ENCODE measurements at regions not wholly inside any gene's neighbourhood (a gene's known extent, or its start where the extent isn't known, plus 50 kb on each side); places are given as distances from the start of the nearest gene placed in this dataset.
"Not testable (repeated sequence)": the region's sequence is repeated elsewhere in the genome, so short reads cannot be mapped to it uniquely, and the experiment has no call there.

- in situ Hi-C loops (cut with MboI; ENCODE audit: low pct_unique_long_range_greater_than_20kb in 2 of 9, low sequenced_read_pairs in 9 of 9, unreplicated experiment in 9 of 9), result no loop called here
- no peak for ATAC-seq (replicated peaks in 6 of 8)
- H3K4me1 ChIP-seq (replicated peaks in 1 of 2), result no peaks in the 10 kb centered on the region
- WGBS, 10 experiments, result 57 to 88% (median 83%) methylated on average over 3 to 5 of the region's 5 CpGs; no CpG with 5 or more reads in 1 of the 10 experiments
- H3K27ac ChIP-seq, result no peak overlapping the region
- no peak overlapping the region for H3K4me3 ChIP-seq
These were observed 183.6 kb upstream of the TNC start for GRCh38 chr9:115301581-115301980.

- no peak for ATAC-seq (replicated peaks in 6 of 8)
- Histone ChIP-seq H3K4me1 (replicated peaks in 1 of 2) (no peaks in the 10 kb centered on the region), H3K27ac (no peak overlapping the region), H3K4me3 (no peak overlapping the region)
- 0 to 100% (median 78%) methylated on average over 2 to 3 of the region's 3 CpGs for WGBS, 10 experiments
- in situ Hi-C loops (cut with MboI; ENCODE audit: low pct_unique_long_range_greater_than_20kb in 2 of 9, low sequenced_read_pairs in 9 of 9, unreplicated experiment in 9 of 9), result no loop called here
These were observed 187.6 kb upstream of the TNC start for GRCh38 chr9:115305543-115305942.

- in situ Hi-C loops (cut with MboI; ENCODE audit: low pct_unique_long_range_greater_than_20kb in 2 of 9, low sequenced_read_pairs in 9 of 9, unreplicated experiment in 9 of 9), result no loop called here
- Histone ChIP-seq H3K27ac (no peak overlapping the region), H3K4me3 (no peak overlapping the region), H3K4me1 (replicated peaks in 1 of 2) (no peaks in the 10 kb centered on the region)
- 0 to 100% (median 77%) methylated on average over 1 to 2 of the region's 2 CpGs; no CpG with 5 or more reads in 2 of the 10 experiments for WGBS, 10 experiments
- ATAC-seq (replicated peaks in 6 of 8), result no peak
These were observed 188.9 kb upstream of the TNC start for GRCh38 chr9:115306865-115307264.

- Histone ChIP-seq H3K4me1 (replicated peaks in 1 of 2) (no peaks in the 10 kb centered on the region), H3K27ac (no peak overlapping the region), H3K4me3 (no peak overlapping the region)
- peak in 2 of 8 experiments; percentile 71 to 96 for ATAC-seq (replicated peaks in 6 of 8)
- in situ Hi-C loops (cut with MboI; ENCODE audit: low pct_unique_long_range_greater_than_20kb in 2 of 9, low sequenced_read_pairs in 9 of 9, unreplicated experiment in 9 of 9), result no loop called here
These were observed 195.6 kb upstream of the TNC start for GRCh38 chr9:115313545-115313944.

- no peak overlapping the region for H3K27ac ChIP-seq
- H3K4me3 ChIP-seq, result no peak overlapping the region
- H3K4me1 ChIP-seq (replicated peaks in 1 of 2), result no peaks in the 10 kb centered on the region
- WGBS, 10 experiments, result 75 to 100% (median 87%) methylated on average over 1 to 3 of the region's 3 CpGs; no CpG with 5 or more reads in 3 of the 10 experiments
- ATAC-seq (replicated peaks in 6 of 8), result no peak
- in situ Hi-C loops (cut with MboI; ENCODE audit: low pct_unique_long_range_greater_than_20kb in 2 of 9, low sequenced_read_pairs in 9 of 9, unreplicated experiment in 9 of 9), result no loop called here
These were observed 208.5 kb upstream of the TNC start for GRCh38 chr9:115326461-115326860.

- WGBS, 10 experiments, result 18 to 100% (median 87%) methylated on average over 1 to 2 of the region's 2 CpGs; no CpG with 5 or more reads in 2 of the 10 experiments
- H3K4me3 ChIP-seq, result no peak overlapping the region
- no peaks in the 10 kb centered on the region for H3K4me1 ChIP-seq (replicated peaks in 1 of 2)
- H3K27ac ChIP-seq, result no peak overlapping the region
- in situ Hi-C loops (cut with MboI; ENCODE audit: low pct_unique_long_range_greater_than_20kb in 2 of 9, low sequenced_read_pairs in 9 of 9, unreplicated experiment in 9 of 9), result no loop called here
- ATAC-seq (replicated peaks in 6 of 8), result no peak
These were observed 209.6 kb upstream of the TNC start for GRCh38 chr9:115327436-115328122.

GRCh38 chr9:115328228-115328627, 210.3 kb upstream of the TNC start:
- no peaks in the 10 kb centered on the region for H3K4me1 ChIP-seq (replicated peaks in 1 of 2)
- in situ Hi-C loops (cut with MboI; ENCODE audit: low pct_unique_long_range_greater_than_20kb in 2 of 9, low sequenced_read_pairs in 9 of 9, unreplicated experiment in 9 of 9), result no loop called here
- no peak overlapping the region for H3K4me3 ChIP-seq
- 0 to 100% (median 53%) methylated on average over 1 to 2 of the region's 2 CpGs; no CpG with 5 or more reads in 2 of the 10 experiments for WGBS, 10 experiments
- peak in 1 of 8 experiments; percentile 52 for ATAC-seq (replicated peaks in 6 of 8)
- no peak overlapping the region for H3K27ac ChIP-seq

GRCh38 chr9:115328677-115329076, 210.7 kb upstream of the TNC start:
- Histone ChIP-seq H3K4me1 (replicated peaks in 1 of 2) (no peaks in the 10 kb centered on the region), H3K27ac (no peak overlapping the region), H3K4me3 (no peak overlapping the region)
- in situ Hi-C loops (cut with MboI; ENCODE audit: low pct_unique_long_range_greater_than_20kb in 2 of 9, low sequenced_read_pairs in 9 of 9, unreplicated experiment in 9 of 9), result no loop called here
- ATAC-seq (replicated peaks in 6 of 8), result no peak

- Histone ChIP-seq H3K4me1 (replicated peaks in 1 of 2) (no peaks in the 10 kb centered on the region), H3K4me3 (no peak overlapping the region), H3K27ac (no peak overlapping the region)
- 28 to 100% (median 82%) methylated on average over 1 to 7 of the region's 8 CpGs; no CpG with 5 or more reads in 1 of the 10 experiments for WGBS, 10 experiments
- no peak for ATAC-seq (replicated peaks in 6 of 8)
- in situ Hi-C loops (cut with MboI; ENCODE audit: low pct_unique_long_range_greater_than_20kb in 2 of 9, low sequenced_read_pairs in 9 of 9, unreplicated experiment in 9 of 9), result no loop called here
These were observed 215.5 kb upstream of the TNC start for GRCh38 chr9:115333277-115334070.

GRCh38 chr9:115335439-115335838, 217.5 kb upstream of the TNC start:
- 17 to 79% (median 51%) methylated on average over 2 to 5 of the region's 5 CpGs; no CpG with 5 or more reads in 2 of the 10 experiments for whole genome bisulfite sequencing, 10 experiments
- Histone ChIP-seq H3K4me1 (replicated peaks in 1 of 2) (no peaks in the 10 kb centered on the region), H3K27ac (no peak overlapping the region), H3K4me3 (no peak overlapping the region)
- in situ Hi-C loops (cut with MboI; ENCODE audit: low pct_unique_long_range_greater_than_20kb in 2 of 9, low sequenced_read_pairs in 9 of 9, unreplicated experiment in 9 of 9), result no loop called here
- peak in 3 of 8 experiments; percentile 30 to 65 (median 55) for ATAC-seq (replicated peaks in 6 of 8)

GRCh38 chr9:115340314-115340713, 222.4 kb upstream of the TNC start:
- ATAC-seq (replicated peaks in 6 of 8), result no peak
- Histone ChIP-seq H3K4me3 (no peak overlapping the region), H3K27ac (no peak overlapping the region), H3K4me1 (replicated peaks in 1 of 2) (no peaks in the 10 kb centered on the region)
- 17 to 85% (median 80%) methylated on average over 1 to 4 of the region's 5 CpGs; no CpG with 5 or more reads in 3 of the 10 experiments for WGBS, 10 experiments
- in situ Hi-C loops (cut with MboI; ENCODE audit: low pct_unique_long_range_greater_than_20kb in 2 of 9, low sequenced_read_pairs in 9 of 9, unreplicated experiment in 9 of 9), result no loop called here

GRCh38 chr9:115341426-115341825, 223.5 kb upstream of the TNC start:
- no peak overlapping the region for H3K4me3 ChIP-seq
- 0 to 93% (median 66%) methylated on average over 1 to 3 of the region's 3 CpGs; no CpG with 5 or more reads in 3 of the 10 experiments for WGBS, 10 experiments
- peak in 2 of 8 experiments; percentile 55 to 56 for ATAC-seq (replicated peaks in 6 of 8)
- no peaks in the 10 kb centered on the region for H3K4me1 ChIP-seq (replicated peaks in 1 of 2)
- H3K27ac ChIP-seq, result no peak overlapping the region
- in situ Hi-C loops (cut with MboI; ENCODE audit: low pct_unique_long_range_greater_than_20kb in 2 of 9, low sequenced_read_pairs in 9 of 9, unreplicated experiment in 9 of 9), result no loop called here

GRCh38 chr9:115347776-115348175, 229.8 kb upstream of the TNC start:
- in situ Hi-C loops (cut with MboI; ENCODE audit: low pct_unique_long_range_greater_than_20kb in 2 of 9, low sequenced_read_pairs in 9 of 9, unreplicated experiment in 9 of 9); ATAC-seq (replicated peaks in 6 of 8); H3K4me3 ChIP-seq; H3K27ac ChIP-seq; H3K4me1 ChIP-seq (replicated peaks in 1 of 2): not testable (repeated sequence)
- WGBS, 10 experiments, result 80% methylated on average over 1 of the region's 2 CpGs; no CpG with 5 or more reads in 8 of the 10 experiments

Measured in motor neuron (in vitro differentiated cells).